Keratinocyte (primary cell): ENCODE measurements at regions not wholly inside any gene's neighbourhood (a gene's known extent, or its start where the extent isn't known, plus 50 kb on each side); places are given as distances from the start of the nearest gene placed in this dataset.

ENCODE experiments used
- CTCF ChIP-seq, 3 experiments: IDR thresholded peaks in 1 of 3; conservative IDR thresholded peaks in 1 of 3; optimal IDR thresholded peaks in 1 of 3; 2 replicates in 2 of 3; 3 replicates in 1 of 3; pipeline versions ENCODE3 to v1.5.1; 2011; ENCODE audit warnings: low read length in 3 of 3, mild to moderate bottlenecking in 3 of 3, moderate library complexity in 2 of 3, control low read depth in 1 of 3, inconsistent platforms in 1 of 3; ENCODE audit not compliant: insufficient read depth in 2 of 3; ENCODE audit errors: extremely low read depth in 1 of 3
- EZH2 ChIP-seq: IDR thresholded peaks from one replicate; pipeline ENCODE4 v1.6.1; 2012; ENCODE audit warnings: inconsistent platforms, mild to moderate bottlenecking, low read length, moderate library complexity

GRCh38 chr1:55547405-55547804 is 332.2 kb upstream of the USP24 start:
- TF ChIP-seq CTCF (optimal IDR thresholded peaks at IDR 0.05 in 1 of 3, IDR thresholded peaks at IDR 0.05 in 1 of 3, conservative IDR thresholded peaks at IDR 0.05 in 1 of 3; ENCODE audit: extremely low read depth in 1 of 3, insufficient read depth in 2 of 3, low read length in 3 of 3) (no peak), EZH2 (no peak)
